Loucy (cell line): ENCODE measurements at regions not wholly inside any gene's neighbourhood (a gene's known extent, or its start where the extent isn't known, plus 50 kb on each side); places are given as distances from the start of the nearest gene placed in this dataset.

Source experiments
- EZH2phosphoT487 ChIP-seq: fragments of 200-600 bp; IDR thresholded peaks from 2 replicates; pipeline ENCODE4 v1.6.1; 2018; ENCODE audit warnings: antibody characterized with exemption, mild to moderate bottlenecking, moderate library complexity, borderline replicate concordance
- TF ChIP-seq, protein P1 (sequence below): fragments of 200-600 bp; sonication (generic); conservative IDR thresholded peaks from 2 replicates; pipeline ENCODE4 v1.5.1; 2014; ENCODE audit warnings: mild to moderate bottlenecking, antibody characterized with exemption, low read length

DNA sequence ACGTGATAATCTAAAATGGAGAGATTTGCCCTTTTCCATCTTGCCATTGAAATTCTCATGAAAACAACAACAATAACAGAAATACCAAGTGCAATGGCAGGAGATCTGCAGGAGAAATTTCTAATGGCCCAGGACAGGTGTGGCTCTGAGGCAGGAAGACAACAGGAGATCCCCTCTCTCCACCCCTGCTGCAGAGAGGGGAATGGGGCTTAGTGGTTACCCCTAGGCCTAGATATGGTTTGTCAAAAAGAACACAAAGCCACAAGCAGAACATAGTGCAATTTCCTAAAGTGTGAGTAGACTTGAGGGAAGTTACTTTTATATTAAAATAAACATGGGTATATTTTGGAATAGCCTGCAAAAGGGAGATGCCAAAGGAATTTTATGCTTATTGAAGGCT lies 369.5 kb downstream of the KCNRG start:
- TF ChIP-seq, protein P1, sequence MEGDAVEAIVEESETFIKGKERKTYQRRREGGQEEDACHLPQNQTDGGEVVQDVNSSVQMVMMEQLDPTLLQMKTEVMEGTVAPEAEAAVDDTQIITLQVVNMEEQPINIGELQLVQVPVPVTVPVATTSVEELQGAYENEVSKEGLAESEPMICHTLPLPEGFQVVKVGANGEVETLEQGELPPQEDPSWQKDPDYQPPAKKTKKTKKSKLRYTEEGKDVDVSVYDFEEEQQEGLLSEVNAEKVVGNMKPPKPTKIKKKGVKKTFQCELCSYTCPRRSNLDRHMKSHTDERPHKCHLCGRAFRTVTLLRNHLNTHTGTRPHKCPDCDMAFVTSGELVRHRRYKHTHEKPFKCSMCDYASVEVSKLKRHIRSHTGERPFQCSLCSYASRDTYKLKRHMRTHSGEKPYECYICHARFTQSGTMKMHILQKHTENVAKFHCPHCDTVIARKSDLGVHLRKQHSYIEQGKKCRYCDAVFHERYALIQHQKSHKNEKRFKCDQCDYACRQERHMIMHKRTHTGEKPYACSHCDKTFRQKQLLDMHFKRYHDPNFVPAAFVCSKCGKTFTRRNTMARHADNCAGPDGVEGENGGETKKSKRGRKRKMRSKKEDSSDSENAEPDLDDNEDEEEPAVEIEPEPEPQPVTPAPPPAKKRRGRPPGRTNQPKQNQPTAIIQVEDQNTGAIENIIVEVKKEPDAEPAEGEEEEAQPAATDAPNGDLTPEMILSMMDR: no peak
- no peak for TF ChIP-seq EZH2phosphoT487
